ENCODE measurements at regions not wholly inside any gene's neighbourhood (a gene's known extent, or its start where the extent isn't known, plus 50 kb on each side); places are given as distances from the start of the nearest gene placed in this dataset.

GRCh38 chr11:16685914-16686313, 52.5 kb upstream of the C11orf58 start:
- DNase-seq = no peak

GRCh38 chr11:16678466-16679116, 59.9 kb upstream of the C11orf58 start:
- no peak for DNase-seq

- DNase-seq = no peak
Observed at GRCh38 chr11:16669799-16670415, 68.5 kb upstream of the C11orf58 start.

GRCh38 chr11:16632295-16633200, 105.9 kb upstream of the C11orf58 start:
- DNase-seq = no peak

GRCh38 chr11:16630651-16631050, 107.8 kb upstream of the C11orf58 start:
- DNase-seq = no peak

GRCh38 chr11:16618431-16618830, 120.0 kb upstream of the C11orf58 start:
- no peak for DNase-seq

GRCh38 chr11:16615480-16615879, 123.0 kb upstream of the C11orf58 start:
- DNase-seq = no peak

GRCh38 chr11:16613512-16614381, 124.7 kb upstream of the C11orf58 start:
- DNase-seq = peak; percentile 97

GRCh38 chr11:16613262-16613511, 125.3 kb upstream of the C11orf58 start:
- peak; percentile 67 for DNase-seq

GRCh38 chr11:16612566-16613261, 125.7 kb upstream of the C11orf58 start:
- peak; percentile 72 for DNase-seq

GRCh38 chr11:16611926-16612565, 126.4 kb upstream of the C11orf58 start:
- DNase-seq = no peak

- peak; percentile 78 for DNase-seq
Observed at GRCh38 chr11:16611401-16611921, 127.0 kb upstream of the C11orf58 start.

GRCh38 chr11:16610738-16611388, 127.6 kb upstream of the C11orf58 start:
- DNase-seq = no peak

- DNase-seq = peak; percentile 19
Observed at GRCh38 chr11:16610213-16610737, 128.2 kb upstream of the C11orf58 start.

- peak; percentile 14 for DNase-seq
Observed at GRCh38 chr11:16609769-16610168, 128.7 kb upstream of the C11orf58 start.

- peak; percentile 92 for DNase-seq
Observed at GRCh38 chr11:16607675-16608644, 130.5 kb upstream of the C11orf58 start.

- DNase-seq = peak; percentile 82
Observed at GRCh38 chr11:16606784-16607674, 131.4 kb upstream of the C11orf58 start.
